Keratinocyte (primary cell): ENCODE measurements at regions not wholly inside any gene's neighbourhood (a gene's known extent, or its start where the extent isn't known, plus 50 kb on each side); places are given as distances from the start of the nearest gene placed in this dataset.

Source experiments
- DNase-seq: peaks from one replicate; pipeline ENCODE4 v3.0.0-alpha.2; 2011; ENCODE audit warnings: low read depth, missing footprints, low spot score
- FAIRE-seq: peaks from 2 replicates; lab custom pipeline; 2011; peaks lifted over from hg19 to GRCh38; lab: Jason Lieb, UNC
- H2AFZ ChIP-seq: 2 replicates; pipeline ENCODE4 v1.6.0; 2012; ENCODE audit warnings: low read length, control low read depth, inconsistent platforms; ENCODE audit not compliant: control insufficient read depth
- H3K27ac ChIP-seq: 2 replicates; pipeline ENCODE4 v1.5.1; 2011; ENCODE audit warnings: low read length; ENCODE audit not compliant: control insufficient read depth, insufficient read depth
- H3K27me3 ChIP-seq: 3 replicates; pipeline ENCODE4 v1.6.0; 2011; ENCODE audit warnings: low read length; ENCODE audit not compliant: control insufficient read depth, insufficient read depth; ENCODE audit errors: extremely low read depth
- H3K36me3 ChIP-seq, 2 experiments: 2 replicates in 1 of 2; 3 replicates in 1 of 2; pipeline ENCODE4 v1.5.1; 2011; ENCODE audit warnings: low read length in 2 of 2, mild to moderate bottlenecking in 1 of 2; ENCODE audit not compliant: control insufficient read depth in 2 of 2, insufficient read depth in 2 of 2; ENCODE audit errors: extremely low read depth in 1 of 2
- H3K4me1 ChIP-seq: 3 replicates; pipeline ENCODE4 v1.5.1; 2011; ENCODE audit warnings: low read length; ENCODE audit not compliant: control insufficient read depth, insufficient read depth; ENCODE audit errors: extremely low read depth
- H3K4me2 ChIP-seq: 3 replicates; pipeline ENCODE4 v1.6.0; 2011; ENCODE audit warnings: low read depth, low read length; ENCODE audit not compliant: control insufficient read depth, insufficient read depth; ENCODE audit errors: extremely low read depth
- H3K4me3 ChIP-seq, 3 experiments: fragments of 200-600 bp in 1 of 3; sonication (generic) in 1 of 3; 2 replicates in 2 of 3; 3 replicates in 1 of 3; pipeline ENCODE4 v1.5.1; 2011 to 2016; ENCODE audit warnings: low read length in 3 of 3, mild to moderate bottlenecking in 3 of 3, control low read depth in 2 of 3, inconsistent platforms in 1 of 3, low read depth in 1 of 3, mixed read lengths in 1 of 3, mixed run types in 1 of 3, moderate library complexity in 1 of 3; ENCODE audit not compliant: control insufficient read depth in 2 of 3, insufficient read depth in 2 of 3; ENCODE audit errors: extremely low read depth in 1 of 3
- H3K79me2 ChIP-seq: 2 replicates; pipeline ENCODE4 v1.6.0; 2012; ENCODE audit warnings: low read length; ENCODE audit not compliant: control insufficient read depth, insufficient read depth
- H3K9ac ChIP-seq: 3 replicates; pipeline ENCODE4 v1.6.0; 2011; ENCODE audit warnings: low read length; ENCODE audit not compliant: control insufficient read depth, insufficient read depth; ENCODE audit errors: extremely low read depth
- H3K9me1 ChIP-seq: 3 replicates; pipeline ENCODE4 v1.6.0; 2011; ENCODE audit warnings: low read length; ENCODE audit not compliant: control insufficient read depth, insufficient read depth; ENCODE audit errors: extremely low read depth
- H3K9me3 ChIP-seq: 2 replicates; pipeline ENCODE4 v1.5.1; 2012; ENCODE audit warnings: low read depth, low read length; ENCODE audit not compliant: control insufficient read depth
- H4K20me1 ChIP-seq: 3 replicates; pipeline ENCODE4 v1.6.0; 2011; ENCODE audit warnings: low read length; ENCODE audit not compliant: control insufficient read depth, insufficient read depth; ENCODE audit errors: extremely low read depth
- EZH2 ChIP-seq: IDR thresholded peaks from one replicate; pipeline ENCODE4 v1.6.1; 2012; ENCODE audit warnings: inconsistent platforms, mild to moderate bottlenecking, low read length, moderate library complexity
- dilution Hi-C: fragments of 300-500 bp; cut with MboI; formaldehyde crosslinking; loops from one replicate; pipeline ENCODE4 v1.7.0; 2020; ENCODE audit warnings: low sequenced_read_pairs; ENCODE audit not compliant: extremely low pct_ligation_motif_present
- TF ChIP-seq, protein P1 (sequence below), 3 experiments: IDR thresholded peaks in 1 of 3; conservative IDR thresholded peaks in 1 of 3; optimal IDR thresholded peaks in 1 of 3; 2 replicates in 2 of 3; 3 replicates in 1 of 3; pipeline versions ENCODE3 to v1.5.1; 2011; ENCODE audit warnings: low read length in 3 of 3, mild to moderate bottlenecking in 3 of 3, moderate library complexity in 2 of 3, control low read depth in 1 of 3, inconsistent platforms in 1 of 3; ENCODE audit not compliant: insufficient read depth in 2 of 3; ENCODE audit errors: extremely low read depth in 1 of 3

GRCh38 chr14:31986405-31986804 lies 90.7 kb upstream of the ARHGAP5 start:
- dilution Hi-C loops, result no loop called here
- TF ChIP-seq, protein P1, sequence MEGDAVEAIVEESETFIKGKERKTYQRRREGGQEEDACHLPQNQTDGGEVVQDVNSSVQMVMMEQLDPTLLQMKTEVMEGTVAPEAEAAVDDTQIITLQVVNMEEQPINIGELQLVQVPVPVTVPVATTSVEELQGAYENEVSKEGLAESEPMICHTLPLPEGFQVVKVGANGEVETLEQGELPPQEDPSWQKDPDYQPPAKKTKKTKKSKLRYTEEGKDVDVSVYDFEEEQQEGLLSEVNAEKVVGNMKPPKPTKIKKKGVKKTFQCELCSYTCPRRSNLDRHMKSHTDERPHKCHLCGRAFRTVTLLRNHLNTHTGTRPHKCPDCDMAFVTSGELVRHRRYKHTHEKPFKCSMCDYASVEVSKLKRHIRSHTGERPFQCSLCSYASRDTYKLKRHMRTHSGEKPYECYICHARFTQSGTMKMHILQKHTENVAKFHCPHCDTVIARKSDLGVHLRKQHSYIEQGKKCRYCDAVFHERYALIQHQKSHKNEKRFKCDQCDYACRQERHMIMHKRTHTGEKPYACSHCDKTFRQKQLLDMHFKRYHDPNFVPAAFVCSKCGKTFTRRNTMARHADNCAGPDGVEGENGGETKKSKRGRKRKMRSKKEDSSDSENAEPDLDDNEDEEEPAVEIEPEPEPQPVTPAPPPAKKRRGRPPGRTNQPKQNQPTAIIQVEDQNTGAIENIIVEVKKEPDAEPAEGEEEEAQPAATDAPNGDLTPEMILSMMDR (optimal IDR thresholded peaks at IDR 0.05 in 1 of 3, IDR thresholded peaks at IDR 0.05 in 1 of 3, conservative IDR thresholded peaks at IDR 0.05 in 1 of 3; ENCODE audit: extremely low read depth in 1 of 3, insufficient read depth in 2 of 3, low read length in 3 of 3), result no peak
- TF ChIP-seq EZH2, result no peak
- H3K4me3 ChIP-seq, result no peak overlapping the region
- no peaks in the 10 kb centered on the region for H3K9me3 ChIP-seq
- FAIRE-seq (no peak), DNase-seq (no peak)
- no peaks in the 10 kb centered on the region for H4K20me1 ChIP-seq
- H3K4me1 ChIP-seq, result peaks cover 3% of the 10 kb centered on the region
- no peak overlapping the region for H2AFZ ChIP-seq
- H3K79me2 ChIP-seq, result no peaks in the 10 kb centered on the region
- H3K27ac ChIP-seq, result no peak overlapping the region
- H3K4me2 ChIP-seq, result no peak overlapping the region
- H3K9ac ChIP-seq, result no peak overlapping the region
- H3K36me3 ChIP-seq, result no peaks in the 10 kb centered on the region
- no peaks in the 10 kb centered on the region for H3K27me3 ChIP-seq
- H3K9me1 ChIP-seq, result no peaks in the 10 kb centered on the region

- H3K4me1 ChIP-seq, result peaks cover 16% of the 10 kb centered on the region
- H3K9me3 ChIP-seq, result no peaks in the 10 kb centered on the region
- no peaks in the 10 kb centered on the region for H3K79me2 ChIP-seq
- H3K9ac ChIP-seq, result no peak overlapping the region
- H3K9me1 ChIP-seq, result no peaks in the 10 kb centered on the region
- no peak overlapping the region for H3K4me2 ChIP-seq
- H3K27ac ChIP-seq, result no peak overlapping the region
- DNase-seq, result no peak
- TF ChIP-seq, protein P1 (optimal IDR thresholded peaks at IDR 0.05 in 1 of 3, IDR thresholded peaks at IDR 0.05 in 1 of 3, conservative IDR thresholded peaks at IDR 0.05 in 1 of 3; ENCODE audit: extremely low read depth in 1 of 3, insufficient read depth in 2 of 3, low read length in 3 of 3), result no peak
- TF ChIP-seq EZH2, result no peak
- H2AFZ ChIP-seq, result no peak overlapping the region
- H3K27me3 ChIP-seq, result no peaks in the 10 kb centered on the region
- dilution Hi-C loops, result no loop called here
- no peak overlapping the region for H3K4me3 ChIP-seq
- FAIRE-seq, result no peak
- no peaks in the 10 kb centered on the region for H3K36me3 ChIP-seq
- no peaks in the 10 kb centered on the region for H4K20me1 ChIP-seq
These were observed 89.4 kb upstream of the ARHGAP5 start for GRCh38 chr14:31987721-31988120.
